B cell (primary cell): ENCODE measurements at regions not wholly inside any gene's neighbourhood (a gene's known extent, or its start where the extent isn't known, plus 50 kb on each side); places are given as distances from the start of the nearest gene placed in this dataset.

Experiments used
- CTCF ChIP-seq: fragments of 200-600 bp; IDR thresholded peaks from one replicate; pipeline ENCODE4 v1.8.0; 2022; ENCODE audit warnings: antibody characterized with exemption, mild to moderate bottlenecking
- EZH2 ChIP-seq: IDR thresholded peaks from 2 replicates; pipeline ENCODE4 v1.6.1; 2012; ENCODE audit warnings: borderline replicate concordance, low read depth, mild to moderate bottlenecking, moderate library complexity, low read length; ENCODE audit not compliant: insufficient read depth, poor library complexity, severe bottlenecking

- TF ChIP-seq CTCF, result no peak
- no peak for TF ChIP-seq EZH2
Observed at GRCh38 chr17:77657839-77658238, 300.7 kb upstream of the TNRC6C start.
